Right cardiac atrium (tissue), 5 donors: ENCODE measurements at regions not wholly inside any gene's neighbourhood (a gene's known extent, or its start where the extent isn't known, plus 50 kb on each side); places are given as distances from the start of the nearest gene placed in this dataset.

Experiments used
- ATAC-seq, 2 donors: fragments of 200-7000 bp; cut with Tn5 transposase; one replicate each; pipeline versions ENCODE4 v1.8.0 to v1.9.1; 2020; ENCODE audit warnings: moderate library complexity in 2 of 2, mild to moderate bottlenecking in 1 of 2
- DNase-seq, 3 donors: peaks; one replicate each; pipeline ENCODE4 v3.0.0-alpha.2; 2020
- H3K27ac ChIP-seq: one replicate; pipeline ENCODE4 v1.5.1; 2013; ENCODE audit warnings: mild to moderate bottlenecking, low read length, control low read depth, moderate library complexity
- H3K27me3 ChIP-seq: one replicate; pipeline ENCODE4 v1.6.1; 2013; ENCODE audit not compliant: control insufficient read depth, insufficient read depth
- H3K4me1 ChIP-seq: one replicate; pipeline ENCODE4 v1.6.1; 2013; ENCODE audit warnings: low read length; ENCODE audit not compliant: control insufficient read depth, insufficient read depth
- H3K4me3 ChIP-seq: one replicate; pipeline ENCODE4 v1.5.1; 2013; ENCODE audit warnings: low read length, control low read depth
- H3K9me3 ChIP-seq: one replicate; pipeline ENCODE4 v1.6.1; 2013; ENCODE audit warnings: low read length; ENCODE audit not compliant: control insufficient read depth
- WGBS: extraction: QIAGEN DNeasy Blood & Tissue Kit; methylation state at CpG from one replicate; pipeline ENCODE4 v1.1.7; 2013; 5-methylcytosine and 5-hydroxymethylcytosine counted together
- intact Hi-C, 4 donors: fragments of 100-400 bp; cut with DNase I; formaldehyde crosslinking; loops; one replicate each; pipeline versions ENCODE4 v1.11.0 to v1.14.0; 2022 to 2023
- donor health status: healthy with polysubstance abuse.
- donor health status: DM: no; HTN: yes; CAD: no.
- donor health status: DM: no; HTN: no; CAD: no.
- donor health status: DM: no; HTN: yes; CAD: no; lungs with severe emphysema.
- donor health status: DM: yes; HTN: yes; CAD: no.

- DNase-seq: peak in 1 of 3 donors; percentile 40
- ATAC-seq: no peak
- Histone ChIP-seq H3K27me3 (no peaks in the 10 kb centered on the region), H3K9me3 (no peaks in the 10 kb centered on the region), H3K27ac (no peak overlapping the region), H3K4me1 (no peaks in the 10 kb centered on the region), H3K4me3 (no peak overlapping the region)
- intact Hi-C loops: no loop called here
- 65% methylated on average over 5 of the region's 5 CpGs for WGBS
These were observed 261.9 kb downstream of the CBLL2 start for GRCh38 chrX:22534643-22535042.

- no peaks in the 10 kb centered on the region for H3K4me1 ChIP-seq
- DNase-seq (no peak), ATAC-seq (no peak)
- no peaks in the 10 kb centered on the region for H3K9me3 ChIP-seq
- no peaks in the 10 kb centered on the region for H3K27me3 ChIP-seq
- intact Hi-C loops: no loop called here
- 36% methylated on average over 5 of the region's 5 CpGs for WGBS
- no peak overlapping the region for H3K27ac ChIP-seq
- H3K4me3 ChIP-seq: no peak overlapping the region
These were observed 264.1 kb downstream of the CBLL2 start for GRCh38 chrX:22536746-22537304.

DNA sequence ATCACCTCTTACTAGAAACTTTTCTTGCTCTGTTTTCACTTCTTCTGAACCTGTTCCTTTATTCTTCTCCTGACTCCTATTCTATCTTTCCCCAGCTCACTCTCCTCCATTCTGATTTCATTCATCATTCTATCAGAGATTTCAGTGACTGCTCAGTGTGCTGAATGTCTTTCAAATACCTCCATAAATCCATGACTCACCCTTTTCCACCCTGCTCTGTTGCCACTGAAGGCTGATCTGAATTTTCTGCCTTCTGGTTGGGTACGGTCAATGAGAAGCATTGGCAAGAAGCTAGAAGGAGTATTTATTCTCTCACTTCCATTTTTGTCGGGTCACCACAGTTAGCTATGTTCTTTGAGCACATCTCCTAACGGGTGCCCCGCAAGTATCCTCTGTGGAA, 265.9 kb downstream of the CBLL2 start:
- no peak overlapping the region for H3K27ac ChIP-seq
- no peak overlapping the region for H3K4me3 ChIP-seq
- intact Hi-C loops: no loop called here
- 96% methylated on average over 4 of the region's 4 CpGs for WGBS
- no peaks in the 10 kb centered on the region for H3K9me3 ChIP-seq
- no peak for ATAC-seq
- no peaks in the 10 kb centered on the region for H3K4me1 ChIP-seq
- H3K27me3 ChIP-seq: no peaks in the 10 kb centered on the region
- DNase-seq: no peak

DNA sequence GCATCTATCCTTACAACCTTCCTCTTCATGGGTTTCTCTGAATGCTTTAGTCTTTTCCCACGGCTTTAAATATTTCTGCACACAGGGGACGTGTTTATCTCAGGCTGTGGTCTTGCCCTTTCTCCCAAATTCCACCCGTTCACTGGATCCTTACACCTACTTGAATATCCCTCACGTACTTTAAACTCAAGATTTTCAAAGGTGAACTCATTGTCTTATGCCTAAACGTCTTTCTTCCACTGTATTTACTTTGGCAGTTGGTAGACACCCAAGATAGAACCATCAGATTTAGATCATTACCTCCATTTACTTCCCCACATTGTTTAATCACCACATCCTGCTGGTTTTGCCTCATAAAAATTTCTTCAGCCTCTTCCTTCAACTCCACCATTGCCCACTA, 269.2 kb downstream of the CBLL2 start:
- H3K9me3 ChIP-seq: no peaks in the 10 kb centered on the region

DNA sequence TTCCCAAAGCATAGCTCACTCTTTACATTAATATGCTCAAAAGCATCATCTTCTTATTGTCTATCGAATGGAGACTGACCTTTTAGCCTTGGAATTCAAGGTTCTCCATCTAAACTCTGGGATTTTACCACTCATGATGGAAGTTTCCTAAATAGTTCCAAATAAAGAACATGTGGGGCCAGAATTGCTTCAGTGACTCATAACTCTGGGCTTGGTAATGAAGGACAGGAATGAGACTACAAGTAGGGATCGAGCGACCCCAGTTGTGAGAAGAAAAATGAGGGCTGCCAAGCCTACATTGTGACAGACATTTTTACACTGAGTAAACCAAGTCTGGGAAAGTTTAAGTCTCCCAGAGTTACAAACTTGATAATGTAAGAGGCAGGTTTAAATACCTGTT, 269.9 kb downstream of the CBLL2 start:
- Histone ChIP-seq H3K27me3 (no peaks in the 10 kb centered on the region), H3K4me3 (no peak overlapping the region), H3K4me1 (no peaks in the 10 kb centered on the region), H3K27ac (no peak overlapping the region), H3K9me3 (no peaks in the 10 kb centered on the region)
- no peak for DNase-seq
- ATAC-seq: no peak
- intact Hi-C loops: no loop called here
- WGBS: 90% methylated on average over 3 of the region's 3 CpGs

More for the DNA sequence above, 269.2 kb downstream of the CBLL2 start:
- 60% methylated on average over 5 of the region's 5 CpGs for WGBS
- Histone ChIP-seq H3K27ac (no peak overlapping the region), H3K4me1 (no peaks in the 10 kb centered on the region), H3K4me3 (no peak overlapping the region), H3K27me3 (no peaks in the 10 kb centered on the region)
- DNase-seq (no peak), ATAC-seq (no peak)
- intact Hi-C loops: no loop called here

DNA sequence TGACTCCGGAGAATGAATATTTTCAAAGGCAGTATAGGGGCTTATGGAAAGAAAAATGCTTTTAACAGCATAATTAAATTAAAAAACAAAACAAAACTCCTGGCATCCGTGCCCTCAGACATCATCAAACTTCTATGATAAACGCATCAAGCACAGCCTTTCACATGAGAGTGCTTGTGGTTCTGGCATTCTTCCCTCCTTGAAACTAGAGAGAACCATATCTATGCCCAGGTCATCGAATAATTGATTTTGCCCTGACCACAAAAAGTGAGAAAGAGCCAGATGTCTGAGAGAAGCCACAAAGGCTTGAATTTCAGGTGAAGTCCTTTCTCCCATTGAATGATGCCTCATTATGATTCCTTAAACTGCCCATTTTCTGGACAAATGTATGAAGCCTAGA, 286.8 kb downstream of the CBLL2 start:
- Histone ChIP-seq H3K4me1 (no peaks in the 10 kb centered on the region), H3K9me3 (no peaks in the 10 kb centered on the region), H3K4me3 (no peak overlapping the region), H3K27me3 (no peaks in the 10 kb centered on the region), H3K27ac (no peak overlapping the region)
- ATAC-seq (no peak), DNase-seq (no peak)
- intact Hi-C loops: no loop called here
- WGBS: 57% methylated on average over 4 of the region's 4 CpGs

GRCh38 chrX:22575161-22575845, 302.6 kb downstream of the CBLL2 start:
- Histone ChIP-seq H3K27ac (no peak overlapping the region), H3K4me1 (no peaks in the 10 kb centered on the region), H3K4me3 (no peak overlapping the region), H3K9me3 (no peaks in the 10 kb centered on the region), H3K27me3 (no peaks in the 10 kb centered on the region)
- no peak for DNase-seq
- WGBS: 84% methylated on average over 1 of the region's 1 CpG
- no peak for ATAC-seq
- intact Hi-C loops: no loop called here

GRCh38 chrX:22577181-22577580, 304.5 kb downstream of the CBLL2 start:
- no peak for DNase-seq
- WGBS: 63% methylated on average over 3 of the region's 3 CpGs
- ATAC-seq: no peak
- Histone ChIP-seq H3K4me1 (no peaks in the 10 kb centered on the region), H3K9me3 (no peaks in the 10 kb centered on the region), H3K4me3 (no peak overlapping the region), H3K27me3 (no peaks in the 10 kb centered on the region), H3K27ac (no peak overlapping the region)
- intact Hi-C loops: no loop called here

DNA sequence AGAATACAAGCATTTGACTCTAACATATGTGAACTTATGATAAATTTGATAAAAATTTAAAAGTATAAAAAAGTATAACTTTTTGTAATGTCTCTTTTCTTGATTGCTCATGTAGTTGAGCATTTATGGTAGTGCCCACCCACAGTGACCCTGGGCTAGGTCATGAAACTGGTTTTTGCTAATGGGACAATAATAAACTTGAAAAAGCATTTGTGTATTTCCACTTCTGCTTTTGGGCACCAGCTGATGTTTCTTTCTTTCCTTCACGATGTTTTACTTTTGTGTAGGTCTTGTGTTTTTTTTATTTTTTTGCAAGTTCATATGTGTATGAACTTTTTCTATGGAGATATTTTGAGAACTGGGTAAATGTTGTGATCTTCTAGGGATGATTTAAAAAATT, 313.1 kb downstream of the CBLL2 start:
- Histone ChIP-seq H3K9me3 (no peaks in the 10 kb centered on the region), H3K27me3 (no peaks in the 10 kb centered on the region), H3K27ac (no peak overlapping the region), H3K4me1 (no peaks in the 10 kb centered on the region), H3K4me3 (no peak overlapping the region)
- 77% methylated on average over 1 of the region's 1 CpG for WGBS
- DNase-seq: no peak
- ATAC-seq: no peak
- intact Hi-C loops: no loop called here

GRCh38 chrX:22589845-22590244, 317.1 kb downstream of the CBLL2 start:
- no peak overlapping the region for H3K27ac ChIP-seq
- WGBS: 75% methylated on average over 2 of the region's 2 CpGs
- H3K4me3 ChIP-seq: no peak overlapping the region
- H3K27me3 ChIP-seq: no peaks in the 10 kb centered on the region
- no peaks in the 10 kb centered on the region for H3K4me1 ChIP-seq
- intact Hi-C loops: no loop called here
- ATAC-seq (no peak), DNase-seq (no peak)
- H3K9me3 ChIP-seq: no peaks in the 10 kb centered on the region

DNA sequence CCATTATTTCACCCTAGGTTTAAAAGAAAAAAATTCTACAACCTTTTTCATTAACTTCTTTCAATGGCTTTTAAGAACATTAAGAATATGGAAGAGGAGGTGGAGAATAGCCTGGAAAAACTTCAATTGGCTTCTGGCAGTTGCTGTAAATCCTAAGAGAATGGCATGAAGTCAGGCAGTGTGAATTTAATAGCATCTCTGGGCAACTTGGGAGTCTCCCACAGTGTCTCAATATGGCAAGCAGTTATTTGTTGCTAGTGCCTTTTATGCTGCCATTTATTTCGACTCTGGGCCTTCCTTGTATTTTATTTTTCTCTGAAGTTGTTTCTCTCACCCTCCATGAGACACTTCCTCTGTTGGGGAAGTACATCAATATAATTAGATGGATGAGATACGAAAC, 322.1 kb downstream of the CBLL2 start:
- intact Hi-C loops: no loop called here
- no peak overlapping the region for H3K27ac ChIP-seq
- H3K9me3 ChIP-seq: no peaks in the 10 kb centered on the region
- WGBS: 63% methylated on average over 2 of the region's 2 CpGs
- no peaks in the 10 kb centered on the region for H3K27me3 ChIP-seq
- DNase-seq (no peak), ATAC-seq (no peak)
- H3K4me3 ChIP-seq: no peak overlapping the region
- no peaks in the 10 kb centered on the region for H3K4me1 ChIP-seq

GRCh38 chrX:22603060-22603459, 330.3 kb downstream of the CBLL2 start:
- DNase-seq: no peak

More at GRCh38 chrX:22603060-22603459, 330.3 kb downstream of the CBLL2 start:
- intact Hi-C loops: no loop called here
- Histone ChIP-seq H3K27me3 (no peaks in the 10 kb centered on the region), H3K4me3 (no peak overlapping the region), H3K4me1 (no peaks in the 10 kb centered on the region), H3K9me3 (no peaks in the 10 kb centered on the region), H3K27ac (no peak overlapping the region)
- WGBS: 96% methylated on average over 5 of the region's 5 CpGs
- ATAC-seq: no peak
